ENCODE measurements at regions not wholly inside any gene's neighbourhood (a gene's known extent, or its start where the extent isn't known, plus 50 kb on each side); places are given as distances from the start of the nearest gene placed in this dataset.

- TF ChIP-seq CTCF (IDR thresholded peaks at IDR 0.05; ENCODE audit: control insufficient read depth, extremely low read depth, insufficient read depth): no peak
- no peak for DNase-seq (ENCODE audit: low read depth)
These were observed 81.5 kb upstream of the VGLL3 start for GRCh38 chr3:87072446-87072845.

GRCh38 chr3:87069971-87070370 is 79.0 kb upstream of the VGLL3 start:
- 0 out of 2 replicates have a peak overlapping the region, but pooled peaks have one; percentile 8 for H3K4me3 ChIP-seq (ENCODE audit: low read depth, low read length)
- DNase-seq (ENCODE audit: low read depth): peak; percentile 63
- no peak for TF ChIP-seq CTCF (IDR thresholded peaks at IDR 0.05; ENCODE audit: control insufficient read depth, extremely low read depth, insufficient read depth)

More at GRCh38 chr3:87072446-87072845, 81.5 kb upstream of the VGLL3 start:
- H3K4me3 ChIP-seq (ENCODE audit: low read depth, low read length): no peak overlapping the region

GRCh38 chr3:87069021-87069420 is 78.1 kb upstream of the VGLL3 start:
- DNase-seq (ENCODE audit: low read depth): no peak
- no peak overlapping the region for H3K4me3 ChIP-seq (ENCODE audit: low read depth, low read length)

GRCh38 chr3:87062685-87063084 is 71.7 kb upstream of the VGLL3 start:
- H3K4me3 ChIP-seq (ENCODE audit: low read depth, low read length): no peak overlapping the region
- no peak for DNase-seq (ENCODE audit: low read depth)
- TF ChIP-seq CTCF (IDR thresholded peaks at IDR 0.05; ENCODE audit: control insufficient read depth, extremely low read depth, insufficient read depth): no peak

More at GRCh38 chr3:87069021-87069420, 78.1 kb upstream of the VGLL3 start:
- TF ChIP-seq CTCF (IDR thresholded peaks at IDR 0.05; ENCODE audit: control insufficient read depth, extremely low read depth, insufficient read depth): no peak

GRCh38 chr3:87057474-87057873 is 66.5 kb upstream of the VGLL3 start:
- TF ChIP-seq CTCF (IDR thresholded peaks at IDR 0.05; ENCODE audit: control insufficient read depth, extremely low read depth, insufficient read depth): no peak
- no peak overlapping the region for H3K4me3 ChIP-seq (ENCODE audit: low read depth, low read length)
- DNase-seq (ENCODE audit: low read depth): no peak

- DNase-seq (ENCODE audit: low read depth): no peak
- no peak for TF ChIP-seq CTCF (IDR thresholded peaks at IDR 0.05; ENCODE audit: control insufficient read depth, extremely low read depth, insufficient read depth)
- H3K4me3 ChIP-seq (ENCODE audit: low read depth, low read length): no peak overlapping the region
These were observed 62.6 kb upstream of the VGLL3 start for GRCh38 chr3:87053553-87053952.

GRCh38 chr3:87052499-87053260 is 61.7 kb upstream of the VGLL3 start:
- no peak for DNase-seq (ENCODE audit: low read depth)
- no peak for TF ChIP-seq CTCF (IDR thresholded peaks at IDR 0.05; ENCODE audit: control insufficient read depth, extremely low read depth, insufficient read depth)
- no peak overlapping the region for H3K4me3 ChIP-seq (ENCODE audit: low read depth, low read length)
